ENCODE measurements at regions not wholly inside any gene's neighbourhood (a gene's known extent, or its start where the extent isn't known, plus 50 kb on each side); places are given as distances from the start of the nearest gene placed in this dataset.

DNA sequence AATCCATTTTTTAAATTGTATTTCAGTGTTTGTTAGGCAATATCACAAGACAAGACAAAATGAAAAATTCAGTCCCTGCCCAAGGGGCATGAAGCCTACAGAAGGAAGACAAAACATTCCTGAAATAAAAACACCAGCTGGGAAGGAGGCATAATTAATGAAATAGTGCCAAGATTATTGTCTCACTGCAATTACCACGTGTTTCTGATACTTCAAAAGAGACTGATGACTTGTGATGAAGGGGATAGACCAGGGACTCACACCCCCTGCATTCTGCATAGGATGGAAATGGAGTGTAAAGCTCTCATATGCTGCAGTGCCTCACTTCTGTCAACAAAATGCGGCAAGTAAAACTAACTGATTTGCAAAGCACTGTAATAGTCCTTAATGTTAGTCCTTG is 178.1 kb downstream of the BARD1 start:
- ChIA-PET POLR2A (no interaction called here), CTCF (interaction anchor here (1.0 kb wide), 1 partner anchor 28 kb away, joined by 3 read pairs; no protein-coding TSS in a partner anchor)
- DNase-seq (ENCODE audit: extremely low spot score), result no peak
- TF ChIP-seq CTCF (IDR thresholded peaks at IDR 0.05; ENCODE audit: control extremely low read depth, extremely low read depth, low read depth, missing control alignments), result no peak

DNA sequence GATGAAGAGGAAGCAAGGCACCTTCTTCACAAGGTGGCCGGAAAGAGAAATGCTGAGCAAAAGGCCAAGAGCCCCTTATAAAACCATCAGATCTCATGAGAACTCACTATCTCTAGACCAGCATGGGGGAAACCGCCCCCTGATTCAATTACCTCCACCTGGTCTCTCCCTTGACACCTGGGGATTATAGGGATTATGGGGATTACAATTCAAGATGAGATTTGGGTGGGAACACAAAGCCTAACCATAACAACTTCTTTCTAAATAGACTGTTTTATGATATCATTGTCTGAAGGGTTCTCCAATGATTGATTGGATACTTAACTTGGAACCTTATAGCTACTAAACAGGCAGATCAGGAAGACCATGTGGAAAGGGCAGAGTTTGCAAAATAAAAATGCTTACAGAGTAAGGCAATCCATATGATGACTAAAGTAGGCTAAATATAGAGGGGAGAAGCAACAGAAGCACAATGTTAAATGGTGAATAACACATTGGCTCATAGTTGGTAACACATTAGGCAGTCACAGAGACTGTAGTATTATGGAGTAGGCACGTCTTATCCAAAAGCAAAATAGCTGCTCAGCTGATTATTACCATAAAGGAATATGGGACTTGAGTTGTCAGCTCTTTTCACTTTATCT is 179.0 kb downstream of the BARD1 start:
- ChIA-PET CTCF (interaction anchor here (1.0 to 1.9 kb wide), 2 partner anchors 10 to 27 kb away, joined by 3 to 7 read pairs; no protein-coding TSS in a partner anchor), POLR2A (no interaction called here)
- DNase-seq (ENCODE audit: extremely low spot score), result no peak
- no peak for TF ChIP-seq CTCF (IDR thresholded peaks at IDR 0.05; ENCODE audit: control extremely low read depth, extremely low read depth, low read depth, missing control alignments)

GRCh38 chr2:214629875-214630274 is 179.6 kb downstream of the BARD1 start:
- ChIA-PET POLR2A (no interaction called here), CTCF (interaction anchor here (1.9 kb wide), 1 partner anchor 10 kb away, joined by 7 read pairs; no protein-coding TSS in a partner anchor)
- no peak for DNase-seq (ENCODE audit: extremely low spot score)
- TF ChIP-seq CTCF (IDR thresholded peaks at IDR 0.05; ENCODE audit: control extremely low read depth, extremely low read depth, low read depth, missing control alignments), result no peak

Data from GM10248 (cell line).